ENCODE measurements at regions not wholly inside any gene's neighbourhood (a gene's known extent, or its start where the extent isn't known, plus 50 kb on each side); places are given as distances from the start of the nearest gene placed in this dataset.

- Histone ChIP-seq H3K4me1 (ENCODE audit: control insufficient read depth in 3 of 3, insufficient read depth in 2 of 3, low read depth in 1 of 3, low read length in 2 of 3) (peaks cover 0 to 21% (median 0%) of the 10 kb centered on the region in 3 donors), H3K4me3 (ENCODE audit: low read depth in 1 of 3, low read length in 3 of 3) (no peak overlapping the region), H3K27ac (ENCODE audit: low read depth in 1 of 3, low read length in 2 of 3) (no peak overlapping the region), H3K36me3 (ENCODE audit: control insufficient read depth in 3 of 3, insufficient read depth in 2 of 3, low read depth in 1 of 3, low read length in 3 of 3) (no peaks in the 10 kb centered on the region), H3K27me3 (ENCODE audit: control insufficient read depth in 3 of 3, insufficient read depth in 3 of 3, low read length in 3 of 3) (no peaks in the 10 kb centered on the region), H3K9me3 (ENCODE audit: control insufficient read depth in 2 of 2, insufficient read depth in 1 of 2, low read depth in 1 of 2, low read length in 1 of 2) (no peaks in the 10 kb centered on the region)
- DNase-seq (no peak), FAIRE-seq (no peak)
- 73 to 80% (median 79%) methylated on average over 8 of the region's 8 CpGs for WGBS, 3 donors
These were observed 55.7 kb upstream of the CREB5 start for GRCh38 chr7:28356619-28357018.

GRCh38 chr7:28358423-28358868, 53.9 kb upstream of the CREB5 start:
- no peak for DNase-seq
- no peaks in the 10 kb centered on the region for H3K36me3 ChIP-seq (ENCODE audit: control insufficient read depth in 3 of 3, insufficient read depth in 2 of 3, low read depth in 1 of 3, low read length in 3 of 3)
- H3K9me3 ChIP-seq (ENCODE audit: control insufficient read depth in 2 of 2, insufficient read depth in 1 of 2, low read depth in 1 of 2, low read length in 1 of 2): no peaks in the 10 kb centered on the region
- H3K27ac ChIP-seq (ENCODE audit: low read depth in 1 of 3, low read length in 2 of 3): no peak overlapping the region
- WGBS, 3 donors: 78 to 86% (median 81%) methylated on average over 5 of the region's 5 CpGs
- H3K27me3 ChIP-seq (ENCODE audit: control insufficient read depth in 3 of 3, insufficient read depth in 3 of 3, low read length in 3 of 3): no peaks in the 10 kb centered on the region
- peaks cover 0 to 20% (median 0%) of the 10 kb centered on the region in 3 donors for H3K4me1 ChIP-seq (ENCODE audit: control insufficient read depth in 3 of 3, insufficient read depth in 2 of 3, low read depth in 1 of 3, low read length in 2 of 3)
- H3K4me3 ChIP-seq (ENCODE audit: low read depth in 1 of 3, low read length in 3 of 3): no peak overlapping the region
- no peak for FAIRE-seq

GRCh38 chr7:28360739-28361138, 51.6 kb upstream of the CREB5 start:
- H3K4me1 ChIP-seq (ENCODE audit: control insufficient read depth in 3 of 3, insufficient read depth in 2 of 3, low read depth in 1 of 3, low read length in 2 of 3): peaks cover 0 to 15% (median 0%) of the 10 kb centered on the region in 3 donors
- H3K4me3 ChIP-seq (ENCODE audit: low read depth in 1 of 3, low read length in 3 of 3): no peak overlapping the region
- peaks cover 0 to 4% of the 10 kb centered on the region in 2 donors for H3K9me3 ChIP-seq (ENCODE audit: control insufficient read depth in 2 of 2, insufficient read depth in 1 of 2, low read depth in 1 of 2, low read length in 1 of 2)
- H3K27ac ChIP-seq (ENCODE audit: low read depth in 1 of 3, low read length in 2 of 3): no peak overlapping the region
- DNase-seq (no peak), FAIRE-seq (no peak)
- H3K36me3 ChIP-seq (ENCODE audit: control insufficient read depth in 3 of 3, insufficient read depth in 2 of 3, low read depth in 1 of 3, low read length in 3 of 3): no peaks in the 10 kb centered on the region
- H3K27me3 ChIP-seq (ENCODE audit: control insufficient read depth in 3 of 3, insufficient read depth in 3 of 3, low read length in 3 of 3): no peaks in the 10 kb centered on the region
- 33 to 69% (median 46%) methylated on average over 1 of the region's 1 CpG for WGBS, 3 donors

- H3K4me1 ChIP-seq (ENCODE audit: control insufficient read depth in 3 of 3, insufficient read depth in 2 of 3, low read depth in 1 of 3, low read length in 2 of 3): peaks cover 0 to 8% (median 0%) of the 10 kb centered on the region in 3 donors
- no peaks in the 10 kb centered on the region for H3K27me3 ChIP-seq (ENCODE audit: control insufficient read depth in 3 of 3, insufficient read depth in 3 of 3, low read length in 3 of 3)
- H3K27ac ChIP-seq (ENCODE audit: low read depth in 1 of 3, low read length in 2 of 3): no peak overlapping the region
- WGBS, 3 donors: 67 to 79% (median 75%) methylated on average over 1 of the region's 1 CpG
- no peaks in the 10 kb centered on the region for H3K36me3 ChIP-seq (ENCODE audit: control insufficient read depth in 3 of 3, insufficient read depth in 2 of 3, low read depth in 1 of 3, low read length in 3 of 3)
- FAIRE-seq: no peak
- no peak for DNase-seq
- no peak overlapping the region for H3K4me3 ChIP-seq (ENCODE audit: low read depth in 1 of 3, low read length in 3 of 3)
- H3K9me3 ChIP-seq (ENCODE audit: control insufficient read depth in 2 of 2, insufficient read depth in 1 of 2, low read depth in 1 of 2, low read length in 1 of 2): peaks cover 0 to 4% of the 10 kb centered on the region in 2 donors
These were observed 50.8 kb upstream of the CREB5 start for GRCh38 chr7:28361551-28361950.

- Histone ChIP-seq H3K4me1 (ENCODE audit: control insufficient read depth in 3 of 3, insufficient read depth in 2 of 3, low read depth in 1 of 3, low read length in 2 of 3) (peaks cover 0 to 5% (median 0%) of the 10 kb centered on the region in 3 donors), H3K27me3 (ENCODE audit: control insufficient read depth in 3 of 3, insufficient read depth in 3 of 3, low read length in 3 of 3) (no peaks in the 10 kb centered on the region), H3K36me3 (ENCODE audit: control insufficient read depth in 3 of 3, insufficient read depth in 2 of 3, low read depth in 1 of 3, low read length in 3 of 3) (no peaks in the 10 kb centered on the region), H3K27ac (ENCODE audit: low read depth in 1 of 3, low read length in 2 of 3) (no peak overlapping the region), H3K9me3 (ENCODE audit: control insufficient read depth in 2 of 2, insufficient read depth in 1 of 2, low read depth in 1 of 2, low read length in 1 of 2) (peaks cover 0 to 4% of the 10 kb centered on the region in 2 donors), H3K4me3 (ENCODE audit: low read depth in 1 of 3, low read length in 3 of 3) (no peak overlapping the region)
- 88 to 91% (median 89%) methylated on average over 1 of the region's 1 CpG for WGBS, 3 donors
- no peak for DNase-seq
- no peak for FAIRE-seq
These were observed 50.1 kb upstream of the CREB5 start for GRCh38 chr7:28362182-28362581.

All from small intestine (tissue), 7 donors.